GM23338 (cell line): ENCODE measurements at regions not wholly inside any gene's neighbourhood (a gene's known extent, or its start where the extent isn't known, plus 50 kb on each side); places are given as distances from the start of the nearest gene placed in this dataset.
"Not testable (repeated sequence)": the region's sequence is repeated elsewhere in the genome, so short reads cannot be mapped to it uniquely, and the experiment has no call there.

Experiments
- ATAC-seq: fragments of 200-7000 bp; cut with Tn5 transposase; 3 replicates; pipeline ENCODE4 v1.9.1; 2020
- DNase-seq: peaks from one replicate; pipeline ENCODE4 v3.0.0-alpha.2; 2015; ENCODE audit warnings: low spot score
- H2AFZ ChIP-seq: fragments of 200-600 bp; sonication (generic); 2 replicates; pipeline ENCODE4 v1.8.0; 2016; ENCODE audit warnings: antibody characterized with exemption, mild to moderate bottlenecking, moderate library complexity
- H3F3A ChIP-seq: fragments of 200-600 bp; sonication (generic); replicated peaks from 2 replicates; pipeline ENCODE4 v1.8.0; 2017; ENCODE audit warnings: antibody characterized with exemption, mixed run types, low read depth
- H3K27ac ChIP-seq: fragments of 200-600 bp; sonication (generic); 2 replicates; pipeline ENCODE4 v1.6.1; 2016; ENCODE audit warnings: low read depth
- H3K27me3 ChIP-seq: fragments of 200-600 bp; sonication (generic); 2 replicates; pipeline ENCODE4 v1.8.0; 2016; ENCODE audit warnings: mild to moderate bottlenecking, mixed run types, moderate library complexity; ENCODE audit not compliant: insufficient read depth
- H3K36me3 ChIP-seq: fragments of 200-600 bp; sonication (generic); 2 replicates; pipeline ENCODE4 v1.8.0; 2016; ENCODE audit warnings: mild to moderate bottlenecking; ENCODE audit not compliant: insufficient read depth
- H3K4me1 ChIP-seq: fragments of 200-600 bp; sonication (generic); 2 replicates; pipeline ENCODE4 v1.8.0; 2016; ENCODE audit warnings: mild to moderate bottlenecking, moderate library complexity; ENCODE audit not compliant: insufficient read depth
- H3K4me2 ChIP-seq: fragments of 200-600 bp; sonication (generic); 2 replicates; pipeline ENCODE4 v1.7.1; 2017; ENCODE audit warnings: mixed run types
- H3K4me3 ChIP-seq: fragments of 200-600 bp; sonication (generic); 2 replicates; pipeline ENCODE4 v1.6.1; 2016; ENCODE audit warnings: mixed run types
- H3K79me2 ChIP-seq: fragments of 200-600 bp; sonication (generic); replicated peaks from 2 replicates; pipeline ENCODE4 v1.8.0; 2017; ENCODE audit warnings: mild to moderate bottlenecking; ENCODE audit not compliant: insufficient read depth
- H3K9me2 ChIP-seq: fragments of 200-600 bp; sonication (generic); 2 replicates; pipeline ENCODE4 v1.8.0; 2017; ENCODE audit not compliant: insufficient read depth
- H4K20me1 ChIP-seq: fragments of 200-600 bp; sonication (generic); replicated peaks from 2 replicates; pipeline ENCODE4 v1.8.0; 2017; ENCODE audit warnings: mild to moderate bottlenecking; ENCODE audit not compliant: insufficient read depth
- H3K27ac Mint-ChIP-seq: 2 replicates; pipeline ENCODE4 v1.8.0; 2020; ENCODE audit warnings: inconsistent platforms, mild to moderate bottlenecking, moderate library complexity, mixed read lengths
- H3K27me3 Mint-ChIP-seq: 3 replicates; pipeline ENCODE4 v1.8.0; 2022; ENCODE audit warnings: low read depth, mild to moderate bottlenecking, moderate library complexity, mixed read lengths, inconsistent platforms; ENCODE audit not compliant: insufficient read depth, poor library complexity
- H3K36me3 Mint-ChIP-seq: 3 replicates; pipeline ENCODE4 v1.8.0; 2021; ENCODE audit warnings: low read depth, mild to moderate bottlenecking, inconsistent platforms, moderate library complexity, mixed read lengths
- H3K4me1 Mint-ChIP-seq: 3 replicates; pipeline ENCODE4 v1.8.0; 2020; ENCODE audit warnings: mild to moderate bottlenecking, inconsistent platforms, mixed read lengths
- H3K4me3 Mint-ChIP-seq: 3 replicates; pipeline ENCODE4 v1.8.0; 2021; ENCODE audit warnings: moderate library complexity, mild to moderate bottlenecking, inconsistent platforms, mixed read lengths
- H3K9me3 Mint-ChIP-seq: 3 replicates; pipeline ENCODE4 v1.8.0; 2020; ENCODE audit warnings: moderate library complexity, mild to moderate bottlenecking, inconsistent platforms, mixed read lengths
- NANOG ChIP-seq: IDR thresholded peaks from 2 replicates; pipeline ENCODE4 v1.6.1; 2016; ENCODE audit warnings: antibody characterized with exemption, borderline replicate concordance
- ZNF462 ChIP-seq: fragments of 250-450 bp; sonication (Bioruptor Pico); IDR thresholded peaks from 2 replicates; pipeline ENCODE4 v1.5.0; 2020; ENCODE audit warnings: mild to moderate bottlenecking, moderate library complexity

GRCh38 chr9:110021891-110022290, 186.1 kb downstream of the C9orf152 start (continued):
- no peak for TF ChIP-seq ZNF462 (CRISPR knock-in tag)

GRCh38 chr9:110023221-110023620, 184.7 kb downstream of the C9orf152 start:
- H3K4me1 ChIP-seq, H2AFZ ChIP-seq, H3K9me2 ChIP-seq, H3K36me3 Mint-ChIP-seq, H3K27ac Mint-ChIP-seq, H3K27ac ChIP-seq, ATAC-seq, H3K36me3 ChIP-seq, H3K9me3 Mint-ChIP-seq, DNase-seq, H4K20me1 ChIP-seq, H3K27me3 ChIP-seq, H3K4me2 ChIP-seq, H3F3A ChIP-seq, H3K4me3 Mint-ChIP-seq, H3K27me3 Mint-ChIP-seq, H3K79me2 ChIP-seq, H3K4me3 ChIP-seq: not testable (repeated sequence)
- H3K4me1 Mint-ChIP-seq, result peaks cover 12% of the 10 kb centered on the region

- Histone ChIP-seq H2AFZ (no peak overlapping the region), H3K4me3 (no peak overlapping the region), H3K4me2 (no peak overlapping the region), H3K27me3 (no peaks in the 10 kb centered on the region), H3K9me2 (no peaks in the 10 kb centered on the region; the same call in 1 of the 2 replicates), H3K79me2 (no peaks in the 10 kb centered on the region), H3K27ac (no peak overlapping the region), H4K20me1 (no peaks in the 10 kb centered on the region), H3F3A (no peaks in the 10 kb centered on the region), H3K36me3 (no peaks in the 10 kb centered on the region), H3K4me1 (peaks cover 11% of the 10 kb centered on the region)
- DNase-seq (no peak), ATAC-seq (no peak)
- TF ChIP-seq NANOG, result no peak
- H3K4me1 Mint-ChIP-seq, result peaks cover 26% of the 10 kb centered on the region
- no peaks in the 10 kb centered on the region for H3K27me3 Mint-ChIP-seq
- no peak overlapping the region for H3K4me3 Mint-ChIP-seq
- H3K27ac Mint-ChIP-seq, result no peak overlapping the region
- H3K36me3 Mint-ChIP-seq, result no peaks in the 10 kb centered on the region
- H3K9me3 Mint-ChIP-seq, result no peaks in the 10 kb centered on the region
Measured at GRCh38 chr9:110025551-110026170, 182.3 kb downstream of the C9orf152 start.
